ENCODE measurements at regions not wholly inside any gene's neighbourhood (a gene's known extent, or its start where the extent isn't known, plus 50 kb on each side); places are given as distances from the start of the nearest gene placed in this dataset.

DNA sequence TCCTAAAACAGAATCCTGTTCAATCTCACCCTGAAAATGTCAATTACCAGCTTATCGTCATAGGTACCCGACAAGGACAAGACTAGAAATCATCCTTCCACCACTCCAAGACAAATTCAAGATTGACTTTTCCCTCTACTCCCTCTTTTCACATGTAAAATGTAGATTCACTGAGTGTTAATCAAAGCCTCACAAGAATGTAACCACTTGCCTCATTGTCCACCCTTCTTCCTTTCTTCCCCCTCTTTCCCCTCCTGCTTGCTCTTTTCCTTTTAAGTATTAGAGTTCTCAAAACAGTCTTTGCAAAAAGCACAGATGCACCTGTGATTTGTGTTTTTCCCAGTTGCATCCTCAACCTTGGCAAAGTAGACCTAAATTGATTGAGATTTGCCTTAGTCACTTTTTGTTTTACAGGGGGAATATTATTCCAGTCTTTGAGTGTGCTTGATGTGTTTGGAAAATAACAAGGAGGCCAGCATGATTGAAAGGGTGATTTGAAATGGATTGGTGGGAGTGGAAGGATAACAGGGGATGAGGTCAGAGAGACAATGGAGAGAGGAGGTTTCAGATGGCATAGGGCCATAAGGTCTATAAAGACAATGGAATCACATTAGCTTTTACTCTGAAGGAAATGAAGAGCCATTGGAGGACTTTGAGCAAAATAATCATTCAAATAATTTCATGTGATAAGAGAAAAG lies 231.3 kb upstream of the TYRP1 start:
- ATAC-seq, result no peak
- H3K4me1 Mint-ChIP-seq, result no peaks in the 10 kb centered on the region
- no peak for DNase-seq
- H3K27me3 Mint-ChIP-seq, result no peaks in the 10 kb centered on the region
- no peak overlapping the region for H3K27ac Mint-ChIP-seq
- peaks cover 3 to 10% of the 10 kb centered on the region in 2 donors for H3K9me3 Mint-ChIP-seq
- H3K4me3 Mint-ChIP-seq, result no peak overlapping the region

DNA sequence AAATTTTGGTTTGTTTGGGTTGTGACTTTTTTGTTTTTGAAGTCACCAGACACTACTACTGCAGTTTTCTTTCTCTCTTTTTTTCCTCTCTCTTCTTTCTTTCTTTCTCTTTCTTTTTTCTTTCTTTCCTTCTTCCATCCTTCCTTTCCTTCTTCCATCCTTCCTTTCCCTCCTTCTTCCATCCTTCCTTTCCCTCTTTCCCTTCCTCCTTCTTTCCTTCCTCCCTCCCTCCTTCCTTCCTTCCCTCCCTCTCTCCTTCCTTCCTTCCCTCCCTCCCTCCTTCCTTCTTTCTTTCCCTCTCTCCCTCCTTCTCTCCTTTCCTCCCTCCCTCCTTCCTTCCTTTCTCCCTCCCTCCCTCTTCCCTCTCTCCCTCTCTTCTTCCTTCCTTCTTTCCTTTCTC lies 230.3 kb upstream of the TYRP1 start:
- H3K4me3 Mint-ChIP-seq, result no peak overlapping the region
- H3K4me1 Mint-ChIP-seq, result no peaks in the 10 kb centered on the region
- no peak for ATAC-seq
- H3K9me3 Mint-ChIP-seq, result peaks cover 3 to 10% of the 10 kb centered on the region in 2 donors
- no peak overlapping the region for H3K27ac Mint-ChIP-seq
- DNase-seq, result no peak
- H3K27me3 Mint-ChIP-seq, result no peaks in the 10 kb centered on the region

DNA sequence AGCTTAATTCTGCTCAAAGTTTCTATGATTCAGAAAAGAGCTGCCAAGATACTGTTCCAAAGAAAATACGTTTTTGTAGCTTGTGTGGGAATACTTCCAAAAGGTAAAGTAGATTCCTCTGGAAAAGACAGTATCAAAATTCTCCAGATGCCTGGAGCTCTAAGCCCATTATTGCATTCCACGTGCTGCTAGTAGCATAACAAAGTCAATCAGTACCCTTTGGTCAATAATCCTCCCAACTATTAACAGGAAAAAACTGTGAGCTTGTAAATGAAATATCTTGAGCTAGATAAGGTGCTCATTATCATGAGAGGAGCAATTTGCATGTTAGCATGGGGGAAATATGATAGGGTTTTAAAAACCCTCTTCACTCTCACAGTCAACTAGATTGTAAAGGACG lies 229.5 kb upstream of the TYRP1 start:
- Mint-ChIP-seq H3K27me3 (no peaks in the 10 kb centered on the region), H3K4me3 (no peak overlapping the region), H3K9me3 (peaks cover 3 to 10% of the 10 kb centered on the region in 2 donors), H3K4me1 (no peaks in the 10 kb centered on the region), H3K27ac (no peak overlapping the region)
- ATAC-seq, result no peak
- DNase-seq, result no peak

DNA sequence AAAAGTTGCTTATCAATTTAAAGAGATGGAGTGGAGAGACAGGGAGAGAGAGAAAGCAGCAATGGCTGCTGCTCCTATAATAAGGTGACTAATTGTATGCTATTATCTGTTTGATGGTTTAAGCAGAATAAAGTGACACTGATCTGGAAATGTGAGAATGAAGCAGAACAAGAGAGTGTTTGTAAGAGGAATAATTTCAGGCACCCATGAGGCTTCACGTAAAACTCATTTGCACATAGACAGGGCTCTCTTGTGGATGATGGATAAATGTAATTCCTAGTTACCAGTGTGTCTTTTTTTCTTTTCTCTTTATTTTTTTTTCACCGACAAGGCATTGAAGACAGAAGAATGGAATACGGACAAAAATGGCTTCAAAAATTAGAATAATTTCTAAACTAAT lies 228.8 kb upstream of the TYRP1 start:
- H3K27ac Mint-ChIP-seq, result no peak overlapping the region
- no peak overlapping the region for H3K4me3 Mint-ChIP-seq
- ATAC-seq, result no peak
- peaks cover 3 to 17% of the 10 kb centered on the region in 2 donors for H3K9me3 Mint-ChIP-seq
- H3K27me3 Mint-ChIP-seq, result no peaks in the 10 kb centered on the region
- H3K4me1 Mint-ChIP-seq, result no peaks in the 10 kb centered on the region
- DNase-seq, result no peak

DNA sequence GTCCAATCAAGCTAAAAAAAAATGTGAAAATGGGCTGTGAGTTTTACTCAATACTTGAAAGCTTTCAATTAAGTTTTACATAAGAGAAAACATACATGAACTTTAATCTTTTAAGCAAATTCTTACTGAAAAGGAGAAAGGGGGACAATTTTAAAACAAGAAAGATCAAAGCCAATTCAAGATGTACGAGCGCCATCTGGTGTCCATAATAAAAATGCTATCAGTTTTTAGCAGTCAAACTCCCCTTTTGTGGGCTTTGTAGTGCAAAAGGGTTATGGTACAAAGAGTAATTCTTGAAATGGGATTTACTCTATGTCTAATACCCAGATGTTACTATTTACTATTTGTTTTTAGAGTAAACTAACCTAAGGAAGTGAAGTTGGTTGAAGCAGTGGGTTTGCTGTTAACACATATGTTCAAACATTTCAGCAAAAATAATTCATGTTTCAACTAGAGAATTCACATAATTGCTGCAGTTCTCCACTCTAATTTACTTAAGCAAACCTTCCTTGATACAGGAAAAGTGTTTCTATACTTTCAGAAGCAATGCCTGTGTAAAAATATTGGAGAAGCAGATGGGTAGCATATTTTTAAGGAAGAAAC lies 228.2 kb upstream of the TYRP1 start:
- ATAC-seq (no peak), DNase-seq (no peak)
- no peak overlapping the region for H3K27ac Mint-ChIP-seq
- H3K27me3 Mint-ChIP-seq, result no peaks in the 10 kb centered on the region
- peaks cover 0 to 21% of the 10 kb centered on the region in 2 donors for H3K9me3 Mint-ChIP-seq
- H3K4me3 Mint-ChIP-seq, result no peak overlapping the region
- H3K4me1 Mint-ChIP-seq, result no peaks in the 10 kb centered on the region

DNA sequence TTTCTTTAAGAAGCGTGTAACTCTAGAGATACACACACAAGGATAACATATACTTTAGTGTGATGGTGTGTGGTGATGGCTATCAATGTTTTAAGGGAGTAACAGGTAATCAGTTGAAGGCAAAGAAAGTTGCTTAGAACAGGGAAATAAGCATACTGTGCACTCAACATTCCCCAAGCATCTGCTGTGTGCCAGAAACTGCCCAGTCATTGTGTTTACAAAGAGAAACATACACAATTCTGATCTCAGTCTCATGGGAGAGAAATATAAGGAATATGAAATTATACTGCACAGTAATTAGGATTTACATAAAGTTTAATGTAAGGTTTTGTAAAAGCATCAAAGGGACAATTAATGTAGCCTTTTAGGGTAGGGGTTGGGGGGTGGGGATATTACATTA lies 224.1 kb upstream of the TYRP1 start:
- no peak for DNase-seq
- Mint-ChIP-seq H3K27me3 (no peaks in the 10 kb centered on the region), H3K4me3 (no peak overlapping the region), H3K27ac (no peak overlapping the region), H3K4me1 (no peaks in the 10 kb centered on the region), H3K9me3 (peaks cover 0 to 11% of the 10 kb centered on the region in 2 donors)
- ATAC-seq, result no peak

DNA sequence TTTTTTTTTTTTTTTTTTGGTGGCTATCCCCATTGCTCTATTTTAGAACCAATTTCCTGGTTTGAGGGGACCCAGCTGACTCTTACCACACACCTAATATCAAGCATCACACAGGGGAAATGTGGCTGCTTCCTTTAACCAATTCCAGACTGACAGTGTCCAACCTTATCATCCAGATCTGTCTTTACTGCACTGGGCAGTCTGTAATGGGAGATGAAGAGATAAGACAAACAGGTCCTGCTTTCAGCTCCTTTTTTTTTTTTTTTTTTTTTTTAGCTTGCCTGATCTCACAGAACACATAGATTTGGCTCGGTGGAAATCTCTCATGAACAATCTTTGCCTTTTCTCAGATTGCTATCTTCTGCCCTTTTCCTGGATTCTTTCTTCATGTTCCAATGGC lies 198.8 kb upstream of the TYRP1 start:
- ATAC-seq (no peak), DNase-seq (no peak)
- Mint-ChIP-seq H3K4me3 (no peak overlapping the region), H3K9me3 (peaks cover 13 to 24% of the 10 kb centered on the region in 2 donors), H3K27me3 (no peaks in the 10 kb centered on the region), H3K4me1 (no peaks in the 10 kb centered on the region), H3K27ac (no peak overlapping the region)

DNA sequence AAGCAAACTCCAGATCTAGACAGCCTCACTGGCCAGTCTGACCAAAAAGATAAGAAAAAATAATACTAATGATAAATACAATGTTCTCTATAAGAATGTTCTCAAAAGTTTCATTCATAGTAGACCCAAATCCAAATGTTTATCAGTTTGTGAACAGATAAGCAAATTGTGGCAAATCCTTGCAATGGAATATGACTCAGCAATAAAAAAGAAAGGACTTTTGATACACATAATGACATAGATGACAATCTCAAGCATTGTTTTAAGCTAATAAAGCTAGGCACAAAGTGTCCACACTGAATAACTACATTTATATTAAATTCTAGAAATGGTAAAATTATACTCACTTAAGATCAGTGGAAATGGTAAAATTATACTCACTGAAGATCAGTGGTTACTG lies 195.4 kb upstream of the TYRP1 start:
- H3K9me3 Mint-ChIP-seq, result peaks cover 0 to 7% of the 10 kb centered on the region in 2 donors

DNA sequence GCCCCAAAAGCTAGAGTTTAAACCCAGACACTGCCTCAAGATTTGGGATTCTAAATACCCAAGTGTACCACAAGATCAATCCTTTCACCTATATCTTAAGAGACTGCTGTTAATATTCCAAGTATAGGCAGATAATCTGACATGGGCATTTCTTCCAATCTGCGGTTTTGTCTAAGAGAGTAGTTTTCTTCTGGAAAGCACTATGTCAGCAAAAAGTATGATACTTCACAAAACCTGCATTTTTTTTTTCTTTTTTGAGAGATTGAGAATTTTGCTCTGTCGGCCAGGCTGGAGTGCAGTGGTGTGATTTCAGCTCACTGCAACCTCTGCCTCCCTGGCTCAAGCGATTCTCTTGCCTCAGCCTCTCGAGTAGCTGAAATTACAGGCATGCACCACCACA lies 190.7 kb upstream of the TYRP1 start:
- Mint-ChIP-seq H3K4me1 (no peaks in the 10 kb centered on the region), H3K27me3 (no peaks in the 10 kb centered on the region), H3K27ac (no peak overlapping the region), H3K4me3 (no peak overlapping the region), H3K9me3 (peaks cover 10 to 11% of the 10 kb centered on the region in 2 donors)
- DNase-seq (no peak), ATAC-seq (no peak)

More for the DNA sequence above, 195.4 kb upstream of the TYRP1 start:
- ATAC-seq (no peak), DNase-seq (no peak)
- Mint-ChIP-seq H3K4me3 (no peak overlapping the region), H3K4me1 (no peaks in the 10 kb centered on the region), H3K27me3 (no peaks in the 10 kb centered on the region), H3K27ac (no peak overlapping the region)

DNA sequence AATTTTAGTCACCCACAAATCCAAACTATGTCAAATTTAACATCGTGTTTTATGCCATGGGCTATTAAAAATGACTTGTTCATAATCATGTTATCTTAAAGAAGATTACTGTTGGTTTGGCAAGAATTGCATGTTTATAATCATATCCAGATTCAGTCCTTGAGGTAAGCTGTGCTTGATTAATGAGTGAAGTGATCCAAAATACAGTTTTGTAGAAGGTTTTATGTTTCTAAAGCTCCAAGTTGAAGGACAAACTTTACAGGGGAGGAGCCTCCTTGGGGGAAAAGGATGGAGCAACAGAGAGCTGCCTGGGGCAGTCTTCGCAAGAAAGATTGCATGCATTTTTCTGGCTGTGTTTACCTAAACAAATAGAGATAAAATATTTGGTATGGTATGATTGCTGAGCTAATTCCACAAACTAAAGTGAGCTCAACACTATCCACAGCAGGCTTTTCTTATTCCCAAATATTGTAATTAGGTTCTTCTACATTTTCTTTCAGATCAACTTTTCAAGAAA lies 189.5 kb upstream of the TYRP1 start:
- no peak for ATAC-seq
- Mint-ChIP-seq H3K27me3 (no peaks in the 10 kb centered on the region), H3K27ac (no peak overlapping the region), H3K4me1 (no peaks in the 10 kb centered on the region), H3K4me3 (no peak overlapping the region), H3K9me3 (peaks cover 20 to 21% of the 10 kb centered on the region in 2 donors)
- no peak for DNase-seq

DNA sequence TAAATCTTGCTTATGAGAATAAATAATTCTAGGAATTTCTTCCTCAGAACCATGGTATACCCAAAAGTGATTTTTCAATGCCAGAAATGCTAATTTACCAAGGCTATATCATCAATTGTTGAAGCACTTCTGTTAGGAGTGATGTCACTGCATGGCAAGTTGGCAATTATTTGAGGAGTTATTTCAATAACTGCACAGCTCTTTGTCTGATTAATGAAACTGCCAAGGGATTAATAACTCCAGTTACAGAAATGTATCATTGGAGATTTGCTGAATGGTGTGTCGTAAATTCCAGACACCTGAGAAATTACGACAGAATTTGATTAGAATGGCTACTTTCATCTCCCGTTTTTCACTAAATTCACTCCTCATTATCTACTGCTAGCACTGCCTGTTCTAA lies 182.6 kb upstream of the TYRP1 start:
- ATAC-seq (no peak), DNase-seq (no peak)
- Mint-ChIP-seq H3K27ac (no peak overlapping the region), H3K4me1 (no peaks in the 10 kb centered on the region), H3K27me3 (no peaks in the 10 kb centered on the region), H3K9me3 (peaks cover 20 to 26% of the 10 kb centered on the region in 2 donors), H3K4me3 (no peak overlapping the region)

DNA sequence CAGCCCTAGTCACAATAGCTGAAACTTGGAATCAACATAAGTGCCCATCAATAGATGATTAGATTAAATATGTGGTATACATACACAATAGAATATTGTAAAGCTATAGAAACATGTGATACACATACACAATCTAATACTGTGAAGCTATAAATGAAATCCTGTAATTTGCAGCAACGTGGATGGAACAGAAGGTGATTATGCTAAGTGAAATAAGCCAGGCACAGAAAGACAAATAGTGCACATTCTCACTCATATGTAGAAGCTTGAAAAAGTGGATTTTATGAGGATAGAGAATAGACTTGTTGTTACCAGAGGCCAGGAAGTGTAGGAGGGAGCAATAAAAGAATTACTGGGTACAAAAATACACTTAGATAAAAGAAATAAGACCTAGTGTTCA lies 181.5 kb upstream of the TYRP1 start:
- ATAC-seq, result no peak
- H3K27me3 Mint-ChIP-seq, result no peaks in the 10 kb centered on the region
- H3K4me3 Mint-ChIP-seq, result no peak overlapping the region
- no peak for DNase-seq
- H3K4me1 Mint-ChIP-seq, result no peaks in the 10 kb centered on the region
- no peak overlapping the region for H3K27ac Mint-ChIP-seq
- peaks cover 13 to 21% of the 10 kb centered on the region in 2 donors for H3K9me3 Mint-ChIP-seq

DNA sequence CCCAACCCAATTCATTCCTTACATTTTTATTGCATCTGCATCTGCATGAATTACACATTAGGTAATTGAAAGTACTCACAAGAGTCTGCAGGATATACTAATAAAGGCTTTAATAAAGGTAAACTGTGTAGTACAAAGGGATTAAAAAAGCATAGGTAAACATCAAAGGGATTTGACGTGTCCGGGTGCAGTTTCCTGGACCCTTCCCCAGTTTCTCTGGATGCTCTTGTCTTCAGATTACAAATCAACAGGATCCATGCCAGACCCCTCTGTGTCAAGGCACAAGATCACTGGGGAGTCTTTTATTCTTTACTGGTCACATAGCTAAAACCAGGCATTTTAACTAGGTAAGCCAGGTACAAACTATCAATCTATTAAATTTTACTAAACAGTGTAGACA lies 177.2 kb upstream of the TYRP1 start:
- no peak for DNase-seq
- no peaks in the 10 kb centered on the region for H3K4me1 Mint-ChIP-seq
- no peaks in the 10 kb centered on the region for H3K27me3 Mint-ChIP-seq
- ATAC-seq, result no peak
- no peak overlapping the region for H3K27ac Mint-ChIP-seq
- H3K9me3 Mint-ChIP-seq, result no peaks in the 10 kb centered on the region
- no peak overlapping the region for H3K4me3 Mint-ChIP-seq

DNA sequence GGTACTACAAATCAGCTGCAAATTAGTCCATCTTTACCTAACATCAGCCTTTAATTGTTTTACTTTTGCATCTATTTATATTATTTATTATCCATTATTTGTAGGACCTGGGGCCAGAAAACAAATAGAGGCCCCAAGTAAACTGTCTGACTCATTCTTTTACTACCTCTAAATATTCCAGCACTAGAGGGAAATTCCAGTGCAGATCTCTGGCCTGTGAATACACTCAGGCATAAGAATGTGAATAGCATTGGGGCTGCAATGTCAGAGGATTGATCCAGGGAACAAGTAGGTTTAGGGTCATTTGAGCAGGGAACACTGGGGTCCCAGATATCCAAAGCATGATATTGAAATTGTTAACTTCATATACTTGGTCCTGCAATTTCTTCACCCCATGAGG lies 176.6 kb upstream of the TYRP1 start:
- H3K4me3 Mint-ChIP-seq, result no peak overlapping the region
- H3K27ac Mint-ChIP-seq, result no peak overlapping the region
- H3K9me3 Mint-ChIP-seq, result no peaks in the 10 kb centered on the region
- DNase-seq, result no peak
- no peaks in the 10 kb centered on the region for H3K27me3 Mint-ChIP-seq
- no peak for ATAC-seq
- H3K4me1 Mint-ChIP-seq, result no peaks in the 10 kb centered on the region

DNA sequence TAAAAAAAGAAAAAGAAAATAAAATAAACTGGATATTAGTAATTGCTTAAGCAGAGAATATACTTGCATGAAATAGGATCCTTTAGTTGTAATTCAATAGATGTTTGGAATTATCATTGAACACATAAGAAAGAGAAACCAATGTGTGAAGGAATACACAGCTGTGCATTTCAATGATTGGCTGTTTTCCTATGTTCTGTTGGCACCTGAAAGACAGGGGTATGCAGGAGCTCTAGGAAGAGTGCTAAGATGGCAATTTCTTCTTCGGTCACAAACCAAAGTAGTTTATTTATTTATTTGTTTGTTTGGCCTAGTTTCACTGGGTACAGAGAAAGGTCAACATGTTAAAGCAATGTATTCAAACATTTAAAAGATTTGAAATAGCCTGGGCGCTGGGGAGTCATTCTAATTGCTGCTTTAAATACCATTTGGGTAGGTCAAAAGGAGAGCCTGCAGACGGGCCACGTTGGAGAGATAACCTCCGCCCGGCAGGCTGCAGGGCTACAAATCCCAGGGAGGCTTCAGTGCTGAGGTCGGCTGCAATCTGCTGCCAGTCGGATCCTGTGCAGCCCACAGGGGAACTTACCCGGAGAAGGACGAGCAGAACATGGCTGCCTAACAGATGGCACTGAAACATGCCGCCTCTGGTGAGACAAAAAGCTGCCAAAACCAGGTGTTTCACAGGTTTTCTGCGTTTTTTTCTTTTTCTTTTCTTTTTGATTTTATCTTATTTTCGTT lies 154.2 kb upstream of the TYRP1 start:
- Mint-ChIP-seq H3K27ac (no peak overlapping the region), H3K9me3 (peaks cover 13 to 26% of the 10 kb centered on the region in 2 donors), H3K27me3 (no peaks in the 10 kb centered on the region), H3K4me3 (no peak overlapping the region), H3K4me1 (no peaks in the 10 kb centered on the region)
- no peak for DNase-seq
- ATAC-seq, result no peak

DNA sequence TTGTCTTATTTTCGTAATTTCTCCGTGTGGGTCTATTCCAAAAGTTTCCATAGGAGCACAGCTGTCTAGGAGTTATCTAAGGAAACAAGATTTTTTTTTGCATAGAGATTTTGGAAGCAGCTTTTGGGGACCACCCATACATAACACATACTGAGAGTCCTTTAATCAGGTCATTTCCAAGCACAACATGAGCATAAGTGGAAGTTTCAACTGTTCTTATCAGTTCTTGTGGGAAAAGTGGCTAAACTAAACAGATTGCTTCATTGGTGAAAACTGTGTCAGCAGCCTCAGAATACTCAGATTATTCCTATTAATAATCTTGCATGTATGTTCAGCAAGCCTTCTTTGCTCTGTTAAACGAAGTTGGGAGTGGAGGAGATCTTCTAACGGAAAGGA lies 153.6 kb upstream of the TYRP1 start:
- Mint-ChIP-seq H3K27me3 (no peaks in the 10 kb centered on the region), H3K9me3 (peaks cover 11 to 29% of the 10 kb centered on the region in 2 donors)
- ATAC-seq, result no peak

More for the DNA sequence above, 153.6 kb upstream of the TYRP1 start:
- no peak overlapping the region for H3K4me3 Mint-ChIP-seq
- no peaks in the 10 kb centered on the region for H3K4me1 Mint-ChIP-seq
- H3K27ac Mint-ChIP-seq, result no peak overlapping the region
- DNase-seq, result no peak

Measured in stimulated activated naive CD8-positive, alpha-beta T cell treated with anti-CD3 and anti-CD28 coated beads, Interleukin-15, amount 100 ng/mL, for 72 hours (primary cell).